PFSK-1 (cell line): ENCODE measurements at regions not wholly inside any gene's neighbourhood (a gene's known extent, or its start where the extent isn't known, plus 50 kb on each side); places are given as distances from the start of the nearest gene placed in this dataset.

Experiments used
- FOXP2 ChIP-seq: optimal IDR thresholded peaks from 2 replicates; pipeline ENCODE3; 2011; ENCODE audit warnings: borderline replicate concordance, control low read depth, inconsistent platforms; ENCODE audit not compliant: insufficient read depth; ENCODE audit errors: extremely low read length, extremely low read depth
- POLR2AphosphoS5 ChIP-seq: IDR thresholded peaks from 2 replicates; pipeline ENCODE4 v1.6.1; 2012; ENCODE audit warnings: low read depth, mild to moderate bottlenecking, control low read depth, low read length, moderate library complexity
- REST ChIP-seq, 2 experiments: IDR thresholded peaks; 2 replicates each; pipeline versions ENCODE4 v1.6.1 to v1.8.0; 2011 to 2012; ENCODE audit warnings: low read depth in 2 of 2, low read length in 2 of 2, control low read depth in 1 of 2, inconsistent platforms in 1 of 2, mild to moderate bottlenecking in 1 of 2, moderate library complexity in 1 of 2; ENCODE audit not compliant: insufficient read depth in 1 of 2
- SIN3A ChIP-seq: IDR thresholded peaks from 2 replicates; pipeline ENCODE4 v1.6.1; 2012; ENCODE audit warnings: mild to moderate bottlenecking, low read length, moderate library complexity, borderline replicate concordance; ENCODE audit not compliant: insufficient read depth
- TAF1 ChIP-seq: IDR thresholded peaks from 2 replicates; pipeline ENCODE4 v1.6.1; 2012; ENCODE audit warnings: low read length, control low read depth, borderline replicate concordance; ENCODE audit not compliant: insufficient read depth

GRCh38 chr4:34373456-34373855 lies 1870.9 kb downstream of the ARAP2 start:
- TF ChIP-seq TAF1, result no peak
- no peak for TF ChIP-seq SIN3A
- no peak for TF ChIP-seq FOXP2
- no peak for TF ChIP-seq POLR2AphosphoS5
- no peak for TF ChIP-seq REST (IDR thresholded peaks at IDR 0.05; ENCODE audit: insufficient read depth in 1 of 2, low read depth in 2 of 2, low read length in 2 of 2)

- TF ChIP-seq SIN3A (no peak), FOXP2 (no peak), REST (IDR thresholded peaks at IDR 0.05; ENCODE audit: insufficient read depth in 1 of 2, low read depth in 2 of 2, low read length in 2 of 2) (no peak), POLR2AphosphoS5 (no peak), TAF1 (no peak)
These were observed 1832.1 kb downstream of the ARAP2 start for GRCh38 chr4:34412233-34412632.

GRCh38 chr4:34412911-34413310 lies 1831.4 kb downstream of the ARAP2 start:
- TF ChIP-seq TAF1, result no peak
- TF ChIP-seq REST (IDR thresholded peaks at IDR 0.05; ENCODE audit: insufficient read depth in 1 of 2, low read depth in 2 of 2, low read length in 2 of 2), result no peak
- no peak for TF ChIP-seq SIN3A
- TF ChIP-seq FOXP2, result no peak
- no peak for TF ChIP-seq POLR2AphosphoS5

- TF ChIP-seq FOXP2 (no peak), TAF1 (no peak), REST (IDR thresholded peaks at IDR 0.05; ENCODE audit: insufficient read depth in 1 of 2, low read depth in 2 of 2, low read length in 2 of 2) (no peak), SIN3A (no peak), POLR2AphosphoS5 (no peak)
These were observed 1827.2 kb downstream of the ARAP2 start for GRCh38 chr4:34417160-34417559.

- TF ChIP-seq POLR2AphosphoS5, result no peak
- no peak for TF ChIP-seq SIN3A
- no peak for TF ChIP-seq FOXP2
- no peak for TF ChIP-seq TAF1
These were observed 1824.4 kb downstream of the ARAP2 start for GRCh38 chr4:34419871-34420270.

GRCh38 chr4:34422472-34423175 lies 1821.7 kb downstream of the ARAP2 start:
- no peak for TF ChIP-seq SIN3A
